CD4-positive, CD25-positive, alpha-beta regulatory T cell (primary cell): ENCODE measurements at regions not wholly inside any gene's neighbourhood (a gene's known extent, or its start where the extent isn't known, plus 50 kb on each side); places are given as distances from the start of the nearest gene placed in this dataset.
"Not testable (repeated sequence)": the region's sequence is repeated elsewhere in the genome, so short reads cannot be mapped to it uniquely, and the experiment has no call there.

Source experiments
- ATAC-seq, 2 donors: fragments of 150-1000 bp; cut with Tn5 transposase; one replicate each; pipeline ENCODE4 v1.10.0; 2021; ENCODE audit warnings: low read depth in 2 of 2, moderate number of reproducible peaks in 2 of 2, moderate library complexity in 1 of 2
- DNase-seq, 3 donors: peaks; one replicate each; pipeline versions ENCODE4 v3.0.0 to v3.0.0-alpha.2; 2012 to 2022; ENCODE audit warnings: mixed read lengths in 1 of 3
- H3K27ac ChIP-seq: one replicate; pipeline ENCODE4 v1.7.0; 2013; ENCODE audit warnings: mild to moderate bottlenecking, low read length; ENCODE audit not compliant: insufficient read depth, poor library complexity, severe bottlenecking
- H3K27me3 ChIP-seq: one replicate; pipeline ENCODE4 v1.7.0; 2013; ENCODE audit warnings: low read length; ENCODE audit not compliant: control insufficient read depth, insufficient read depth
- H3K36me3 ChIP-seq: one replicate; pipeline ENCODE4 v1.7.0; 2013; ENCODE audit warnings: mild to moderate bottlenecking, low read length, moderate library complexity; ENCODE audit not compliant: control insufficient read depth, insufficient read depth
- H3K4me1 ChIP-seq: 2 replicates; pipeline ENCODE4 v1.7.0; 2013; ENCODE audit warnings: mild to moderate bottlenecking, low read length; ENCODE audit not compliant: insufficient read depth, control insufficient read depth, poor library complexity, severe bottlenecking
- H3K4me3 ChIP-seq: one replicate; pipeline ENCODE4 v1.7.0; 2013; ENCODE audit warnings: low read depth, mild to moderate bottlenecking, low read length, moderate library complexity
- H3K9me3 ChIP-seq, 2 experiments: 1 replicate in 1 of 2; 2 replicates in 1 of 2; pipeline ENCODE4 v1.7.0; 2013; ENCODE audit warnings: low read length in 2 of 2, mild to moderate bottlenecking in 1 of 2, moderate library complexity in 1 of 2; ENCODE audit not compliant: control insufficient read depth in 2 of 2
- H3K27ac Mint-ChIP-seq, 3 donors: one replicate each; pipeline ENCODE4 v1.8.0; 2020 to 2022; ENCODE audit warnings: mild to moderate bottlenecking in 3 of 3, mixed read lengths in 3 of 3, moderate library complexity in 2 of 3
- H3K27me3 Mint-ChIP-seq: one replicate; pipeline ENCODE4 v1.8.0; 2022; ENCODE audit warnings: mild to moderate bottlenecking, mixed read lengths
- H3K36me3 Mint-ChIP-seq: one replicate; pipeline ENCODE4 v1.8.0; 2020; ENCODE audit warnings: mixed read lengths
- H3K4me1 Mint-ChIP-seq, 4 donors: one replicate each; pipeline ENCODE4 v1.8.0; 2020 to 2022; ENCODE audit warnings: mixed read lengths in 4 of 4, mild to moderate bottlenecking in 1 of 4
- H3K4me3 Mint-ChIP-seq, 4 donors: one replicate each; pipeline ENCODE4 v1.8.0; 2020 to 2022; ENCODE audit warnings: mild to moderate bottlenecking in 4 of 4, mixed read lengths in 4 of 4, moderate library complexity in 3 of 4
- H3K9me3 Mint-ChIP-seq, 7 donors: one replicate each; pipeline ENCODE4 v1.8.0; 2020 to 2022; ENCODE audit warnings: mixed read lengths in 7 of 7, mild to moderate bottlenecking in 3 of 7, moderate library complexity in 2 of 7

GRCh38 chr7:9026121-9026520 lies 592.7 kb downstream of the NXPH1 start:
- no peak for ATAC-seq
- peaks cover 1 to 14% (median 5%) of the 10 kb centered on the region in 7 donors for H3K9me3 Mint-ChIP-seq

GRCh38 chr7:9028012-9028411 lies 594.6 kb downstream of the NXPH1 start:
- Mint-ChIP-seq H3K4me3 (no peak overlapping the region), H3K9me3 (peaks cover 0 to 12% (median 4%) of the 10 kb centered on the region in 7 donors), H3K36me3 (no peaks in the 10 kb centered on the region), H3K4me1 (no peaks in the 10 kb centered on the region), H3K27ac (no peak overlapping the region), H3K27me3 (no peaks in the 10 kb centered on the region)
- no peak for ATAC-seq
- Histone ChIP-seq H3K27ac (no peak overlapping the region), H3K4me3 (no peak overlapping the region), H3K36me3 (no peaks in the 10 kb centered on the region), H3K27me3 (no peaks in the 10 kb centered on the region), H3K4me1 (no peaks in the 10 kb centered on the region), H3K9me3 (no peaks in the 10 kb centered on the region)
- no peak for DNase-seq

More at GRCh38 chr7:9026121-9026520, 592.7 kb downstream of the NXPH1 start:
- H3K36me3 Mint-ChIP-seq = no peaks in the 10 kb centered on the region
- H3K4me3 Mint-ChIP-seq = no peak overlapping the region
- no peaks in the 10 kb centered on the region for H3K4me1 Mint-ChIP-seq
- H3K27ac Mint-ChIP-seq = no peak overlapping the region
- Histone ChIP-seq H3K36me3 (no peaks in the 10 kb centered on the region), H3K4me3 (no peak overlapping the region), H3K4me1 (no peaks in the 10 kb centered on the region), H3K9me3 (no peaks in the 10 kb centered on the region), H3K27me3 (no peaks in the 10 kb centered on the region), H3K27ac (no peak overlapping the region)
- H3K27me3 Mint-ChIP-seq = no peaks in the 10 kb centered on the region
- no peak for DNase-seq

- Mint-ChIP-seq H3K9me3 (peaks cover 0 to 12% (median 3%) of the 10 kb centered on the region in 7 donors), H3K27me3 (no peaks in the 10 kb centered on the region), H3K4me1 (no peaks in the 10 kb centered on the region), H3K36me3 (no peaks in the 10 kb centered on the region), H3K4me3 (no peak overlapping the region), H3K27ac (no peak overlapping the region)
- no peaks in the 10 kb centered on the region for H3K4me1 ChIP-seq
- DNase-seq = no peak
- no peaks in the 10 kb centered on the region for H3K36me3 ChIP-seq
- H3K4me3 ChIP-seq = no peak overlapping the region
- H3K27me3 ChIP-seq = no peaks in the 10 kb centered on the region
- H3K27ac ChIP-seq = no peak overlapping the region
- ATAC-seq = no peak
- H3K9me3 ChIP-seq = no peaks in the 10 kb centered on the region
Observed at GRCh38 chr7:9029681-9030530, 596.5 kb downstream of the NXPH1 start.

GRCh38 chr7:9030976-9031375 lies 597.6 kb downstream of the NXPH1 start:
- H3K9me3 Mint-ChIP-seq = peaks cover 0 to 12% (median 3%) of the 10 kb centered on the region in 7 donors
- no peaks in the 10 kb centered on the region for H3K27me3 Mint-ChIP-seq
- H3K4me1 Mint-ChIP-seq = no peaks in the 10 kb centered on the region

GRCh38 chr7:9031386-9031785 lies 598.0 kb downstream of the NXPH1 start:
- H3K4me1 ChIP-seq = no peaks in the 10 kb centered on the region
- H3K4me3 Mint-ChIP-seq = no peak overlapping the region
- ATAC-seq = no peak
- H3K36me3 Mint-ChIP-seq = no peaks in the 10 kb centered on the region
- H3K36me3 ChIP-seq = no peaks in the 10 kb centered on the region
- H3K4me3 ChIP-seq = no peak overlapping the region
- H3K27ac Mint-ChIP-seq = no peak overlapping the region
- no peaks in the 10 kb centered on the region for H3K27me3 Mint-ChIP-seq
- peaks cover 0 to 12% (median 3%) of the 10 kb centered on the region in 7 donors for H3K9me3 Mint-ChIP-seq
- no peak for DNase-seq
- H3K4me1 Mint-ChIP-seq = no peaks in the 10 kb centered on the region
- H3K27me3 ChIP-seq = no peaks in the 10 kb centered on the region
- no peak overlapping the region for H3K27ac ChIP-seq
- no peaks in the 10 kb centered on the region for H3K9me3 ChIP-seq

More at GRCh38 chr7:9030976-9031375, 597.6 kb downstream of the NXPH1 start:
- Histone ChIP-seq H3K36me3 (no peaks in the 10 kb centered on the region), H3K9me3 (no peaks in the 10 kb centered on the region), H3K4me3 (no peak overlapping the region), H3K4me1 (no peaks in the 10 kb centered on the region), H3K27me3 (no peaks in the 10 kb centered on the region), H3K27ac (no peak overlapping the region)
- Mint-ChIP-seq H3K36me3 (no peaks in the 10 kb centered on the region), H3K4me3 (no peak overlapping the region), H3K27ac (no peak overlapping the region)
- DNase-seq = no peak
- no peak for ATAC-seq

GRCh38 chr7:9036080-9036479 lies 602.7 kb downstream of the NXPH1 start:
- no peak for ATAC-seq
- peaks cover 0 to 7% (median 2%) of the 10 kb centered on the region in 7 donors for H3K9me3 Mint-ChIP-seq
- DNase-seq = no peak
- H3K27me3 Mint-ChIP-seq = no peaks in the 10 kb centered on the region
- no peaks in the 10 kb centered on the region for H3K36me3 ChIP-seq
- no peak overlapping the region for H3K4me3 ChIP-seq
- no peaks in the 10 kb centered on the region for H3K9me3 ChIP-seq
- H3K36me3 Mint-ChIP-seq = no peaks in the 10 kb centered on the region
- no peaks in the 10 kb centered on the region for H3K4me1 Mint-ChIP-seq
- H3K27ac ChIP-seq = no peak overlapping the region
- no peak overlapping the region for H3K4me3 Mint-ChIP-seq
- H3K27me3 ChIP-seq = no peaks in the 10 kb centered on the region
- no peak overlapping the region for H3K27ac Mint-ChIP-seq
- H3K4me1 ChIP-seq = no peaks in the 10 kb centered on the region

- ATAC-seq = no peak
- Mint-ChIP-seq H3K36me3 (no peaks in the 10 kb centered on the region), H3K9me3 (peaks cover 3 to 9% (median 6%) of the 10 kb centered on the region in 7 donors), H3K4me1 (no peaks in the 10 kb centered on the region), H3K27me3 (no peaks in the 10 kb centered on the region), H3K4me3 (no peak overlapping the region), H3K27ac (no peak overlapping the region)
- no peaks in the 10 kb centered on the region for H3K4me1 ChIP-seq
- no peaks in the 10 kb centered on the region for H3K36me3 ChIP-seq
- no peak overlapping the region for H3K27ac ChIP-seq
- no peak for DNase-seq
- H3K27me3 ChIP-seq = no peaks in the 10 kb centered on the region
- no peaks in the 10 kb centered on the region for H3K9me3 ChIP-seq
- H3K4me3 ChIP-seq = no peak overlapping the region
Observed at GRCh38 chr7:9071160-9071762, 637.9 kb downstream of the NXPH1 start.

- H3K27me3 Mint-ChIP-seq, H3K27ac Mint-ChIP-seq, DNase-seq, H3K36me3 ChIP-seq, ATAC-seq, H3K4me3 ChIP-seq, H3K9me3 ChIP-seq, H3K27me3 ChIP-seq, H3K4me1 Mint-ChIP-seq, H3K4me1 ChIP-seq, H3K27ac ChIP-seq, H3K36me3 Mint-ChIP-seq, H3K4me3 Mint-ChIP-seq, H3K9me3 Mint-ChIP-seq: not testable (repeated sequence)
Observed at GRCh38 chr7:9075774-9076173, 642.4 kb downstream of the NXPH1 start.
